C4-2B (cell line): ENCODE measurements at regions not wholly inside any gene's neighbourhood (a gene's known extent, or its start where the extent isn't known, plus 50 kb on each side); places are given as distances from the start of the nearest gene placed in this dataset.

Experiments used
- H3K27ac ChIP-seq: fragments of 450-650 bp; 2 replicates; pipeline ENCODE4 v1.5.1; 2017
- CTCF ChIP-seq: fragments of 450-650 bp; conservative IDR thresholded peaks from 2 replicates; pipeline ENCODE4 v1.5.1; 2017; ENCODE audit warnings: mild to moderate bottlenecking
- ZFX ChIP-seq: fragments of 450-650 bp; IDR thresholded peaks from 2 replicates; pipeline ENCODE4 v1.6.1; 2017

- no peak overlapping the region for H3K27ac ChIP-seq
- TF ChIP-seq ZFX (no peak), CTCF (no peak)
Measured at GRCh38 chr7:125663961-125664360, 734.3 kb upstream of the POT1 start.

- TF ChIP-seq CTCF, result no peak
- no peak for TF ChIP-seq ZFX
- H3K27ac ChIP-seq, result no peak overlapping the region
Measured at GRCh38 chr7:125661677-125662076, 732.1 kb upstream of the POT1 start.

GRCh38 chr7:125661006-125661405 is 731.4 kb upstream of the POT1 start:
- no peak overlapping the region for H3K27ac ChIP-seq
- TF ChIP-seq CTCF (no peak), ZFX (no peak)

GRCh38 chr7:125654076-125654475 is 724.5 kb upstream of the POT1 start:
- TF ChIP-seq CTCF (no peak), ZFX (no peak)
- no peak overlapping the region for H3K27ac ChIP-seq

GRCh38 chr7:125651823-125652528 is 722.4 kb upstream of the POT1 start:
- H3K27ac ChIP-seq, result no peak overlapping the region
- TF ChIP-seq ZFX, result no peak
- TF ChIP-seq CTCF, result no peak

- H3K27ac ChIP-seq, result peak overlapping the region; percentile 70
- TF ChIP-seq ZFX (no peak), CTCF (no peak)
Measured at GRCh38 chr7:125648543-125648942, 718.9 kb upstream of the POT1 start.

- no peak for TF ChIP-seq ZFX
- no peak overlapping the region for H3K27ac ChIP-seq
Measured at GRCh38 chr7:125645770-125646169, 716.1 kb upstream of the POT1 start.

GRCh38 chr7:125644109-125644508 is 714.5 kb upstream of the POT1 start:
- H3K27ac ChIP-seq, result no peak overlapping the region
- no peak for TF ChIP-seq CTCF
- no peak for TF ChIP-seq ZFX
